Stimulated activated CD8-positive, alpha-beta memory T cell treated with anti-CD3 and anti-CD28 coated beads, Interleukin-12 subunit alpha, Interleukin-12 subunit beta, amount 100 ng/mL, for 1 hour (primary cell): ENCODE measurements at regions not wholly inside any gene's neighbourhood (a gene's known extent, or its start where the extent isn't known, plus 50 kb on each side); places are given as distances from the start of the nearest gene placed in this dataset.
"Not testable (repeated sequence)": the region's sequence is repeated elsewhere in the genome, so short reads cannot be mapped to it uniquely, and the experiment has no call there.

ENCODE experiments used
- DNase-seq: peaks from one replicate; pipeline ENCODE4 v3.0.0-alpha.2; 2020; ENCODE audit warnings: low read depth

GRCh38 chr22:22977479-22978200 is 90.0 kb downstream of the IGLL5 start:
- DNase-seq: no peak

- no peak for DNase-seq
Measured at GRCh38 chr22:22978637-22979036, 91.0 kb downstream of the IGLL5 start.

- DNase-seq: no peak
Measured at GRCh38 chr22:22979121-22979724, 91.1 kb upstream of the GNAZ start.

GRCh38 chr22:22979954-22980353 is 90.4 kb upstream of the GNAZ start:
- no peak for DNase-seq

GRCh38 chr22:22981670-22982571 is 88.4 kb upstream of the GNAZ start:
- no peak for DNase-seq

- no peak for DNase-seq
Measured at GRCh38 chr22:22982616-22983015, 87.7 kb upstream of the GNAZ start.

GRCh38 chr22:22983123-22983522 is 87.2 kb upstream of the GNAZ start:
- no peak for DNase-seq

- DNase-seq: no peak
Measured at GRCh38 chr22:22983816-22984215, 86.5 kb upstream of the GNAZ start.

GRCh38 chr22:22984967-22985366 is 85.4 kb upstream of the GNAZ start:
- DNase-seq: no peak

- DNase-seq: no peak
Measured at GRCh38 chr22:22986008-22986407, 84.3 kb upstream of the GNAZ start.

- no peak for DNase-seq
Measured at GRCh38 chr22:22986640-22987039, 83.7 kb upstream of the GNAZ start.

- no peak for DNase-seq
Measured at GRCh38 chr22:22988150-22988549, 82.2 kb upstream of the GNAZ start.

- DNase-seq: no peak
Measured at GRCh38 chr22:22988785-22989184, 81.5 kb upstream of the GNAZ start.

- no peak for DNase-seq
Measured at GRCh38 chr22:22989856-22990255, 80.5 kb upstream of the GNAZ start.

- not testable (repeated sequence) for DNase-seq
Measured at GRCh38 chr22:22990711-22991505, 79.4 kb upstream of the GNAZ start.

GRCh38 chr22:22992474-22992873 is 77.8 kb upstream of the GNAZ start:
- no peak for DNase-seq

GRCh38 chr22:22993184-22993583 is 77.1 kb upstream of the GNAZ start:
- no peak for DNase-seq

GRCh38 chr22:22995166-22995565 is 75.2 kb upstream of the GNAZ start:
- no peak for DNase-seq

GRCh38 chr22:22996511-22997261 is 73.6 kb upstream of the GNAZ start:
- no peak for DNase-seq

GRCh38 chr22:22997262-22997898 is 72.9 kb upstream of the GNAZ start:
- no peak for DNase-seq

- DNase-seq: no peak
Measured at GRCh38 chr22:22997988-22998387, 72.3 kb upstream of the GNAZ start.
